ENCODE measurements at regions not wholly inside any gene's neighbourhood (a gene's known extent, or its start where the extent isn't known, plus 50 kb on each side); places are given as distances from the start of the nearest gene placed in this dataset.

GRCh38 chr14:87679866-87680265 is 313.1 kb downstream of the GALC start:
- TF ChIP-seq POLR2A (IDR thresholded peaks at IDR 0.05) (no peak), CTCF (IDR thresholded peaks at IDR 0.05) (no peak), EP300 (IDR thresholded peaks at IDR 0.05) (no peak)
